ENCODE measurements at regions not wholly inside any gene's neighbourhood (a gene's known extent, or its start where the extent isn't known, plus 50 kb on each side); places are given as distances from the start of the nearest gene placed in this dataset.

GRCh38 chr6:14903176-14904038 is 342.5 kb upstream of the JARID2 start:
- DNase-seq: no peak

DNA sequence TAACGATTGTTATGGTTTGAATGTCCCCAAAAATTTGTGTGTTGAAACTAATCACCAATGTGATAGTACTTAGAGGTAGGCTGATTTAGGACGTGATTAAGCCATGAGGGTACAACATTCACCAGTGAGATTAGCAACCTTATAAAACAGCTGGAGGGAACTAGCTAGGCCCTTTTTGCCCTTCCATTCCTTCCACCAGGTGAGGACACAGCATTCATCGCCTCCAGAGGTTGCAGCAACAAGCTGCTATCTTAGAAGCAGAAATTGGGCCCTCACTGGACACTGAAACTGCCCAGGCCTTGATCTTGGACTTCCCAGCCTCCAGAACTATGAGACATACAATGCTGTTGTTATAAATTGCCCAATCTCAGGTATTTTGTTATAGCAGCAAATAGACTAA is 340.7 kb upstream of the JARID2 start:
- no peak for DNase-seq

GRCh38 chr6:14906621-14907020 is 339.2 kb upstream of the JARID2 start:
- DNase-seq: no peak

- DNase-seq: peak; percentile 76
Measured at GRCh38 chr6:14910692-14911547, 334.9 kb upstream of the JARID2 start.

DNA sequence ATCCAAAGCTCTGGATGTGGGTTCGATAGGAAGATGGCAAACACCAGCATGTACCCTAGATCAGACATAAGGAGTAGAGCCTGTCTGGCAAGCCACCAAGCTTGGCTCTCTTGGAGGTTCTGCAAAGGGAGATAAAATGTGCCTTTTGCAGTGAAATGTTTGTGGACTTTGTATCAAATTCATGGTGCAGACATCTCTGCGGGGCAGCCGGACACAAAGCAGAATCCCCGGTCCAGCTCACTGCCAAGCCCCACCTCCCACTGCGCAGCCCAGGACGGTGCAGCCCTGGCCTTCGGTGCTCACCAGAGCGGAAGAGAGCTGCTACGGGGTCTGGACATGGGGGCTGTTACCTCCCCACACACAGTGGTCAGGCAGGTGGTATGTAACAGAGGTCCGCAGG is 333.6 kb upstream of the JARID2 start:
- DNase-seq: no peak

DNA sequence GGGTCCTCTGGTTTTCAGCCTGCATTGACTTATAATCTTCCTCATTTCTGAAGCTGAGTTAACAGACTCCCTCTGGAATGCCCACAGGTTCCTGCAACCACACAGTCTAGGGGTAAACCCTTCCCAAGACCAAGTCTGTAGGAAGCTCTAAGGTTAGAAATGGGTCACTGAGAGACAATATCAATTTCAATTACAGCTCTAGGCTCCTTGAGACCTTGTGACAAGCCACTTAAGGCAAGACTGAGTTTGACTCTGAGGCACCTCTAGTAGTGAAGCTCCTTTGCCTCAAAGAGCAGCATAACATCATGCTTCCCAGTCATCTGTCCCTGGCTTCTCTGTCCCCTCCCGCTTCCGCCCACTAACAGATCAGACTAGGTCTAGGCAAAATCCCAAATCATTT is 333.2 kb upstream of the JARID2 start:
- DNase-seq: no peak

DNA sequence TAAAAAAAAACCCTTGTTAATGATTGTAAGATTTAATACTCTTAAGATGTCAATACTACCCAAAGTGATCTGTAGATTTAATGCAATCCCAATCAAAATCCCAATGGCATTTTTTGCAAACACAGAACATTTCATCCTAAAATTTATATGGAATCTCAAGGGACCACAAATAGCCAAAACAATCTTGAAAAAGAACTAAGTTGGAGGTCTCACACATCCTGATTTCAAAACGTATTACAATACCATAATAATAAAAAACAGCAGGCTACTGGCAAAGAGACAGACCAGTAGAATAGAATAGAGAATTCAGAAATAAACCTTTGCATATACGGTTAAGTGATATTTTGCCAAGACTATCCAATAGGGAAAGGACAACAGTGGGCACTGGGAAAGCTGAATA is 331.9 kb upstream of the JARID2 start:
- DNase-seq: no peak

DNA sequence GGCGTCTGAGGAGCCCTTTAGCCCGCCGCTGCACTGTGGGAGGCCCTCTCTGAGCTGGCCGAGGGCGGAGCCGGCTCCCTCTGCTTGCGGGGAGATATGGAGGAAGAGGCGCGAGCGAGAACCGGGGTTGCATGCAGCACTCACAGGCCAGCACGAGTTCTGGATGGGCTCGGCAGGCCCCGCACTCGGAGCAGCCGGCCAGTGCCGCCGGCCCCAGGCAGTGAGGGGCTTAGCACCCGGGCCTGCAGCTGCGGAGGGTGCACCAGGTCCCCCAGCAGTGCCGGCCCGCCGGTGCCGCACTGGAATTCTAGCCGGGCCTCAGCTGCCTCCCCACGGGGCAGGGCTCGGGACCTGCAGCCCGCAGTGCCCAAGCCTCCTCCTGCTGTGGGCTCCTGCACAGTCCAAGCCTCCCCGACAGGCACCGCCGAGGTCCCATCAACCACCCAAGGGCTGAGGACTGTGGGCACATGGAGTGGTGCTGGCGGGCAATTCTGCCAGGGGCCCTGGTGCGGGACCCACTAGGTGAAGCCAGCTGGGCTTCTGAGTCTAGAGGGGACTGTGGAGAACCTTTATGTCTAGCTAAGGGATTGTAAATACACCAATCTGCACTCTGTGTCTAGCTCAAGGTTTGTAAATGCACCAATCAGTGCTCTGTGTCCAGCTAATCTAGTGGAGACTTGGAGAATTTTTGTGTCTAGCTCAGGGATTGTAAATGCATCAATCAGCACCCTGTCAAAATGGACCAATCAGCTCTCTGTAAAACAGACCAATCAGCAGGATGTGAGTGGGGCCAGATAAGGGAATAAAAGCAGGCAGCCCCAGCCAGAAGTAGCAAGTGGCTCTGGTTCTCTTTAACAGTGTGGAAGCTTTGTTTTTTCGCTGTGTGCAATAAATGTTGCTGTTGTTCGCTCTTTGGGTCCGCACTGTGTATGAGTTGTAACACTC is 329.7 kb upstream of the JARID2 start:
- no peak for DNase-seq

GRCh38 chr6:14917109-14917910 is 328.6 kb upstream of the JARID2 start:
- DNase-seq: no peak

DNA sequence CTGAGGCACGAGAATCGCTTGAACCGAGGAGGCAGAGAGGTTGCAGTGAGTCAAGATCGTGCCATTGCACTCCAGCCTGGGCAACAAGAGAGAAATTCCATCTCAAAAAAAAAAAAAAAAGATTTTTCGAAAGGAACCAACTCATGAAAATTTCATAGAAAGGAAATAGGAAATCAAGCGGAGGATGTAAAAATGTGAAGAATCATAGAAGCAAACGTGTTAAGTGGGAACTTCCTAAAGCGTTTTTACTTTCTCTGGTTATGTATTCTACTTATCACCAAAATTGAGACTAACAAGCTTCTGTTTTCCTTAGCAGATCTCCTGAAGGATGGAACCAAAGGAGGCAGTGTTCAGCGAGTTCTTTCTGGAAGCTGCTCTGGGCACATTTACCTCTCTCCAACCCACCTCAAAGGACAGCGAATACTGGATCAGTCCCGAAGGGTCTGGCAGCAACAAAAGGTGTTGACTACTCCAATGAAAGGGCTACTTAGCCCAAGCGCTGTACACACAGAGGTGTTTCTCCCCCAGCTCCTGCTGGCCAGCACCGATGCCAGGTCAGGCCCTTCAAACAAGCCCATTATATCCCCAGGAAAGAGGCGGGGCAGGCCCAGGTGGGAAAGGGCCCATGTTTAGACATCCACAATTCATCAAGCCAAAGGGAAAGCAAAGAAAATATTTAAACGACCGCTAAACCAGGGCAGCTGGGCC is 327.5 kb upstream of the JARID2 start:
- no peak for DNase-seq

GRCh38 chr6:14919038-14919670 is 326.7 kb upstream of the JARID2 start:
- DNase-seq: no peak

DNA sequence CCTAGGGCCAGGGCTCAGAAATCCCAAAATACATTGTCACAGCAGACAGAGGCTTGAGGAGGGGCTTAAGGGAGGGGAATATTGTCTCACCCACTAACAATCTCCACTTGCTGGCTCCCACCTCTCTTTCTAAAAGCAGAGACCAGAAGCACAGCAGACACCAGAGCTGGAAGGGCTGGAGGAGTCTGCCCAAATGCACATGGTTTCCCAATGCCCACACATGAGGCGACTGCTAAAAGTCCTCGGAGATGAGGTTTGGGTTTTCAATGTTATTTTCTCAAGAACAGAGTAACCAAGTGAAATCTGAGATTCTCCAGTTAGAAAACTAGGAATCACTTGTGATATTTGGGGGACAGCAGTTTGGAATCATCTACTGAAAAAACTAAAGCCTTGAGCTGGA is 325.6 kb upstream of the JARID2 start:
- DNase-seq: no peak

GRCh38 chr6:14921170-14921569 is 324.7 kb upstream of the JARID2 start:
- peak; percentile 81 for DNase-seq

DNA sequence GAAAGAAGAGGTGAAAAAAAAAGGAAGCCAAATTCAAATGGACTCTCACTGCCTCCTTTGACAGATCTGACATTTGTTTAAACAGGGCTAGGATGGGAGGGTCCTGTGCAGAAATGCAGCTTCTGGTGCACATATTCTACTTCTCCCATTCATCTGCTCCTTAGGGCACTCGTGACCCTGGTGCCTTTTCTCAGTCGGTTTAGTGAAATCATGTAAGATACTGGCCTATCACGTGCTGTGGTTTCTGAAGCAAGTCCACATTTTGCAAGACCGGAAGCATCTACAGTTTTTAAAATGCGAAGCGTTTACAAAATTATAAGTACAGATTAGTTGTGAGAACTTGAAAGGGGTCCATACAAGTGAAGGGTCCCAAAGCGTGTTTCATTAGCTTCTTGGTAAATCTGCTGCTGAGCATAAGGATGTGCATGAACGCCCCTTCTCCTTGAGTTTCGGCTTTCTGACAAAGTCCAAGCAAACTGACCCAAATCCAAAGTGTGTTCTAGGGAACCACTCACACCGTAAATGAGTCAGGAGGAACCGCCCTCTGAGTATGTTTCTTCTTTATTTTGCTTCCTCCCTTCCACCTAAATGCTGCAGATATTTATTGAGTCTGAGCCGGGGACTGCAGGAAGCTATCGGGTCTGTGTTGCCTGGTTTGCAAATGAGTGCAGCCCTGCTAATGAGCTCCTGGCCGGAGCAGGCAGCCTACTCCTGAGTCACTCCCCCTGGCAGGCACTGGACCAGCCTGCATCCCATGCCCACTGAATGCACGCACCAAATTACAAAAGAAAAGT is 323.8 kb upstream of the JARID2 start:
- peak; percentile 70 for DNase-seq

GRCh38 chr6:14922706-14923460 is 323.0 kb upstream of the JARID2 start:
- DNase-seq: no peak

GRCh38 chr6:14924126-14925024 is 321.5 kb upstream of the JARID2 start:
- no peak for DNase-seq

GRCh38 chr6:14925025-14925698 is 320.7 kb upstream of the JARID2 start:
- DNase-seq: no peak

GRCh38 chr6:14925699-14926026 is 320.2 kb upstream of the JARID2 start:
- no peak for DNase-seq

Data from CD4-positive, alpha-beta T cell treated with Interleukin-15 for 1 hour (primary cell).